ENCODE measurements at regions not wholly inside any gene's neighbourhood (a gene's known extent, or its start where the extent isn't known, plus 50 kb on each side); places are given as distances from the start of the nearest gene placed in this dataset.

GRCh38 chr16:29117631-29118030 is 132.8 kb downstream of the LAT start (continued):
- no peak for TF ChIP-seq ZHX2 (IDR thresholded peaks at IDR 0.05; ENCODE audit: low read depth)
- TF ChIP-seq ZHX2 (CRISPR knock-in tag; IDR thresholded peaks at IDR 0.05; ENCODE audit: borderline replicate concordance), result no peak

- H3K9me3 ChIP-seq (ENCODE audit: low read length), result no peaks in the 10 kb centered on the region
- no peaks in the 10 kb centered on the region for H4K20me1 ChIP-seq (ENCODE audit: insufficient read depth, low read length)
- ATAC-seq (no peak), FAIRE-seq (no peak), DNase-seq (ENCODE audit: low spot score) (no peak)
- no TSS peak for BruUV-seq (replicated peaks)
- ChIA-PET POLR2A (no interaction called here), CTCF (ENCODE audit: low intra/inter-chr PET ratio, low total read pairs) (no interaction called here)
- H3K36me3 ChIP-seq (replicated peaks in 1 of 2; ENCODE audit: control insufficient read depth in 1 of 2, insufficient read depth in 2 of 2, low read length in 2 of 2), result no peaks in the 10 kb centered on the region
- H3K4me1 ChIP-seq (ENCODE audit: insufficient read depth, low read length), result peaks cover 27% of the 10 kb centered on the region
- no peak overlapping the region for H3K27ac ChIP-seq (ENCODE audit: extremely low read length, insufficient read depth, low read length)
- in situ Hi-C loops (cut with HindIII; ENCODE audit: extremely low pct_ligation_motif_present, low pct_unique_long_range_greater_than_20kb) (loop anchor here (10.0 to 25.0 kb wide), 2 partner anchors 95 to 138 kb away; no protein-coding TSS in a partner anchor), intact Hi-C loops (cut with micrococcal nuclease; ENCODE audit: unreplicated experiment) (no loop called here)
- H3K79me2 ChIP-seq (ENCODE audit: insufficient read depth, low read length), result no peaks in the 10 kb centered on the region
- TF ChIP-seq HDAC6 (IDR thresholded peaks at IDR 0.05; ENCODE audit: low read depth, low read length) (no peak), ZNF766 (CRISPR knock-in tag; IDR thresholded peaks at IDR 0.05; ENCODE audit: borderline replicate concordance) (no peak), ZSCAN12 (CRISPR knock-in tag; IDR thresholded peaks at IDR 0.05) (no peak), GABPB1 (CRISPR knock-in tag; IDR thresholded peaks at IDR 0.05) (no peak), ARID5B (CRISPR knock-in tag; IDR thresholded peaks at IDR 0.05) (no peak), SALL2 (CRISPR knock-in tag; IDR thresholded peaks at IDR 0.05) (no peak), ONECUT2 (CRISPR knock-in tag; IDR thresholded peaks at IDR 0.05) (no peak), ZNF652 (CRISPR knock-in tag; IDR thresholded peaks at IDR 0.05; ENCODE audit: borderline replicate concordance, low read depth) (no peak), PHF21A (CRISPR knock-in tag; IDR thresholded peaks at IDR 0.05) (no peak), ZNF569 (CRISPR knock-in tag; IDR thresholded peaks at IDR 0.05; ENCODE audit: borderline replicate concordance) (no peak), KLF6 (CRISPR knock-in tag; IDR thresholded peaks at IDR 0.05) (no peak)
- H3K4me2 ChIP-seq (ENCODE audit: low read depth, low read length), result no peak overlapping the region
- no peak overlapping the region for H2AFZ ChIP-seq (ENCODE audit: low read length)
- H3K9ac ChIP-seq (ENCODE audit: insufficient read depth, low read depth, low read length), result no peak overlapping the region
- no peak overlapping the region for H3K4me3 ChIP-seq (replicated peaks in 1 of 3; ENCODE audit: insufficient read depth in 1 of 3, low read depth in 2 of 3, low read length in 3 of 3)
- WGBS (ENCODE audit: low lambda C conversion rate), result 60% methylated on average over 11 of the region's 14 CpGs
- peaks cover 2 to 6% of the 10 kb centered on the region in 2 experiments; a peak in 1 of 5 replicates for H3K27me3 ChIP-seq (ENCODE audit: control insufficient read depth in 1 of 2, insufficient read depth in 2 of 2, low read length in 2 of 2)
Measured at GRCh38 chr16:29116980-29117379, 132.1 kb downstream of the LAT start.

Measured in HepG2 (cell line).